BJ (cell line): ENCODE measurements at regions not wholly inside any gene's neighbourhood (a gene's known extent, or its start where the extent isn't known, plus 50 kb on each side); places are given as distances from the start of the nearest gene placed in this dataset.

ENCODE experiments used
- CTCF ChIA-PET: fragments of 350-600 bp; formaldehyde crosslinking; extraction: SDS; loops from one replicate; lab custom pipeline; 2021; ENCODE audit warnings: antibody characterized with exemption, inconsistent platforms; lab: Yijun Ruan, JAX
- POLR2A ChIA-PET: fragments of 300-600 bp; sonication (Branson Sonifier 250); formaldehyde crosslinking; extraction: SDS; loops from one replicate; lab custom pipeline; 2021; ENCODE audit warnings: antibody characterized with exemption; lab: Charles Lee
- DNase-seq: peaks from one replicate; pipeline ENCODE4 v3.0.0-alpha.2; 2011; ENCODE audit warnings: low read depth
- H3K27me3 ChIP-seq: 2 replicates; pipeline ENCODE4 v1.6.0; 2011; ENCODE audit warnings: low read length; ENCODE audit not compliant: control insufficient read depth, insufficient read depth
- H3K36me3 ChIP-seq: 2 replicates; pipeline ENCODE4 v1.5.1; 2011; ENCODE audit warnings: low read length; ENCODE audit not compliant: control insufficient read depth, insufficient read depth
- H3K4me3 ChIP-seq: 2 replicates; pipeline ENCODE4 v1.5.1; 2011; ENCODE audit warnings: low read depth, mild to moderate bottlenecking, control low read depth, low read length
- TF ChIP-seq, protein P1 (sequence below): IDR thresholded peaks from 2 replicates; pipeline ENCODE4 v1.5.1; 2011; ENCODE audit warnings: low read depth, mild to moderate bottlenecking, control low read depth, inconsistent platforms, low read length, moderate library complexity; ENCODE audit not compliant: insufficient read depth

DNA sequence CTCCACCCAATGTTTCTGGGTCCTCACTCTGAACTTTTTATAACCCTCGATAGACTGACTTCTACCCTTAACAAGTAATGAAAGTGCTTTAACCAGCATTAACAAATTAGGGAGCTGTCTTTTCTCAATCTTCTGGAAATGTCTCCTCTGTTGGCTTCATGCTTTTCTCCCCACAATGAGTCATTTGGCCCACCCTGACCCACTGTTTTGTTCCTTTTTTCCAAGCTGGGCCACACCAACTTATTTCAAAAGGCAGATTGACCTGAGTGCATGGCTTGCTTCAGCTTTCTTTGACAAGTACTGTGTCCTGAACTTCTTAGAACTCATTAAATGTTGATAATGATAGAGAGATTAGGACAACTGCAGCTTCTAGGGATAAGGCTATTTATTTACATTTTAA, 199.6 kb upstream of the SEMA6D start:
- no peaks in the 10 kb centered on the region for H3K27me3 ChIP-seq
- POLR2A ChIA-PET = no interaction called here
- CTCF ChIA-PET = interaction anchor here (0.7 to 0.8 kb wide), 2 partner anchors 46 to 51 kb away, joined by 3 to 4 read pairs; no protein-coding TSS in a partner anchor
- DNase-seq = no peak
- no peak overlapping the region for H3K4me3 ChIP-seq
- no peaks in the 10 kb centered on the region for H3K36me3 ChIP-seq
- TF ChIP-seq, protein P1, sequence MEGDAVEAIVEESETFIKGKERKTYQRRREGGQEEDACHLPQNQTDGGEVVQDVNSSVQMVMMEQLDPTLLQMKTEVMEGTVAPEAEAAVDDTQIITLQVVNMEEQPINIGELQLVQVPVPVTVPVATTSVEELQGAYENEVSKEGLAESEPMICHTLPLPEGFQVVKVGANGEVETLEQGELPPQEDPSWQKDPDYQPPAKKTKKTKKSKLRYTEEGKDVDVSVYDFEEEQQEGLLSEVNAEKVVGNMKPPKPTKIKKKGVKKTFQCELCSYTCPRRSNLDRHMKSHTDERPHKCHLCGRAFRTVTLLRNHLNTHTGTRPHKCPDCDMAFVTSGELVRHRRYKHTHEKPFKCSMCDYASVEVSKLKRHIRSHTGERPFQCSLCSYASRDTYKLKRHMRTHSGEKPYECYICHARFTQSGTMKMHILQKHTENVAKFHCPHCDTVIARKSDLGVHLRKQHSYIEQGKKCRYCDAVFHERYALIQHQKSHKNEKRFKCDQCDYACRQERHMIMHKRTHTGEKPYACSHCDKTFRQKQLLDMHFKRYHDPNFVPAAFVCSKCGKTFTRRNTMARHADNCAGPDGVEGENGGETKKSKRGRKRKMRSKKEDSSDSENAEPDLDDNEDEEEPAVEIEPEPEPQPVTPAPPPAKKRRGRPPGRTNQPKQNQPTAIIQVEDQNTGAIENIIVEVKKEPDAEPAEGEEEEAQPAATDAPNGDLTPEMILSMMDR = no peak

GRCh38 chr15:47523681-47524475, 193.4 kb upstream of the SEMA6D start:
- no peaks in the 10 kb centered on the region for H3K36me3 ChIP-seq
- H3K4me3 ChIP-seq = no peak overlapping the region
- CTCF ChIA-PET = interaction anchor here (1.2 kb wide), 1 partner anchor 12 kb away, joined by 3 read pairs; no protein-coding TSS in a partner anchor
- H3K27me3 ChIP-seq = no peaks in the 10 kb centered on the region
- POLR2A ChIA-PET = no interaction called here
- DNase-seq = no peak
- TF ChIP-seq, protein P1 = no peak

- DNase-seq = no peak
- H3K4me3 ChIP-seq = no peak overlapping the region
- ChIA-PET CTCF (interaction anchor here (1.2 kb wide), 1 partner anchor 43 kb away, joined by 4 read pairs; no protein-coding TSS in a partner anchor), POLR2A (no interaction called here)
- H3K27me3 ChIP-seq = no peaks in the 10 kb centered on the region
- H3K36me3 ChIP-seq = no peaks in the 10 kb centered on the region
- TF ChIP-seq, protein P1 = no peak
Measured at GRCh38 chr15:47529241-47529640, 188.1 kb upstream of the SEMA6D start.

- ChIA-PET POLR2A (no interaction called here), CTCF (no interaction called here)
- Histone ChIP-seq H3K36me3 (no peaks in the 10 kb centered on the region), H3K4me3 (no peak overlapping the region), H3K27me3 (no peaks in the 10 kb centered on the region)
- DNase-seq = no peak
- TF ChIP-seq, protein P1 = no peak
Measured at GRCh38 chr15:47534673-47535072, 182.6 kb upstream of the SEMA6D start.

- ChIA-PET POLR2A (no interaction called here), CTCF (no interaction called here)
- H3K36me3 ChIP-seq = no peaks in the 10 kb centered on the region
- TF ChIP-seq, protein P1 = no peak
- H3K27me3 ChIP-seq = no peaks in the 10 kb centered on the region
- no peak for DNase-seq
- no peak overlapping the region for H3K4me3 ChIP-seq
Measured at GRCh38 chr15:47541562-47541961, 175.7 kb upstream of the SEMA6D start.
